SK-N-SH (cell line): ENCODE measurements at regions not wholly inside any gene's neighbourhood (a gene's known extent, or its start where the extent isn't known, plus 50 kb on each side); places are given as distances from the start of the nearest gene placed in this dataset.

Source experiments
- CTCF ChIA-PET: fragments of 300-600, 350-600 bp; formaldehyde crosslinking; extraction: SDS; loops from one replicate; lab custom pipeline; 2021; lab: Yijun Ruan, JAX
- POLR2A ChIA-PET: fragments of 350-600 bp; sonication (Branson Sonifier 250); formaldehyde crosslinking; extraction: SDS; loops from one replicate; lab custom pipeline; 2020; ENCODE audit warnings: antibody characterized with exemption, inconsistent platforms; lab: Yijun Ruan, JAX
- DNase-seq: peaks from one replicate; pipeline ENCODE4 v3.0.0; 2012
- H2AFZ ChIP-seq: fragments of 200-600 bp; sonication (generic); 2 replicates; pipeline ENCODE4 v1.8.1; 2016; ENCODE audit warnings: antibody characterized with exemption, mild to moderate bottlenecking, low read depth
- H3F3A ChIP-seq: fragments of 200-600 bp; sonication (generic); replicated peaks from 2 replicates; pipeline ENCODE3; 2016; ENCODE audit warnings: antibody characterized with exemption, mild to moderate bottlenecking; ENCODE audit not compliant: insufficient read depth
- H3K27ac ChIP-seq, 2 experiments: fragments of 200-500 bp in 1 of 2; fragments of 200-600 bp in 1 of 2; sonication (Bioruptor generic) in 1 of 2; sonication (generic), shearing (Covaris generic) in 1 of 2; 2 replicates each; pipeline versions ENCODE4 v1.5.1 to v1.6.1; 2014 to 2016; ENCODE audit warnings: low read depth in 2 of 2, inconsistent platforms in 1 of 2, low read length in 1 of 2, mild to moderate bottlenecking in 1 of 2, mixed read lengths in 1 of 2
- H3K27me3 ChIP-seq: fragments of 200-600 bp; sonication (generic), shearing (Covaris generic); 2 replicates; pipeline ENCODE4 v1.6.1; 2016; ENCODE audit warnings: mixed run types; ENCODE audit not compliant: insufficient read depth
- H3K36me3 ChIP-seq, 2 experiments: fragments of 200-500 bp in 1 of 2; fragments of 200-600 bp in 1 of 2; sonication (Bioruptor generic) in 1 of 2; sonication (generic) in 1 of 2; replicated peaks in 1 of 2; 2 replicates each; pipeline versions ENCODE3 to v1.5.1; 2014 to 2016; ENCODE audit warnings: low read length in 1 of 2, mild to moderate bottlenecking in 1 of 2; ENCODE audit not compliant: insufficient read depth in 2 of 2, control insufficient read depth in 1 of 2
- H3K4me1 ChIP-seq, 2 experiments: fragments of 200-500 bp in 1 of 2; fragments of 200-600 bp in 1 of 2; sonication (Bioruptor generic) in 1 of 2; sonication (generic), shearing (Covaris generic) in 1 of 2; 2 replicates each; pipeline versions ENCODE4 v1.5.1 to v1.6.1; 2014 to 2016; ENCODE audit warnings: low read depth in 1 of 2, low read length in 1 of 2, mixed run types in 1 of 2; ENCODE audit not compliant: insufficient read depth in 2 of 2, control insufficient read depth in 1 of 2
- H3K4me2 ChIP-seq: fragments of 200-600 bp; sonication (generic), shearing (Covaris generic); 2 replicates; pipeline ENCODE4 v1.6.1; 2017; ENCODE audit warnings: mixed run types
- H3K4me3 ChIP-seq, 2 experiments: fragments of 200-500 bp in 1 of 2; fragments of 200-600 bp in 1 of 2; sonication (Bioruptor generic) in 1 of 2; sonication (generic), shearing (Covaris generic) in 1 of 2; 2 replicates each; pipeline versions ENCODE4 v1.5.1 to v1.8.1; 2014 to 2016; ENCODE audit warnings: low read depth in 2 of 2, inconsistent platforms in 1 of 2, low read length in 1 of 2, mild to moderate bottlenecking in 1 of 2, mixed read lengths in 1 of 2, moderate library complexity in 1 of 2
- H3K79me2 ChIP-seq: fragments of 200-600 bp; sonication (generic); 2 replicates; pipeline ENCODE4 v1.8.1; 2017; ENCODE audit warnings: mild to moderate bottlenecking; ENCODE audit not compliant: insufficient read depth
- H3K9ac ChIP-seq: fragments of 200-600 bp; sonication (generic); 2 replicates; pipeline ENCODE4 v1.6.1; 2017; ENCODE audit warnings: mixed run types
- H3K9me2 ChIP-seq: fragments of 200-600 bp; sonication (generic); 2 replicates; pipeline ENCODE4 v1.6.1; 2017; ENCODE audit warnings: mixed run types
- H3K9me3 ChIP-seq: fragments of 200-600 bp; sonication (generic); 2 replicates; pipeline ENCODE4 v1.6.1; 2017; ENCODE audit warnings: mixed run types, mild to moderate bottlenecking, moderate library complexity
- H4K20me1 ChIP-seq: fragments of 200-600 bp; sonication (generic); 2 replicates; pipeline ENCODE4 v1.6.1; 2017; ENCODE audit warnings: mild to moderate bottlenecking, mixed run types; ENCODE audit not compliant: insufficient read depth
- ELF1 ChIP-seq: IDR thresholded peaks from 2 replicates; pipeline ENCODE4 v1.4.0; 2012
- EP300 ChIP-seq, 2 experiments: IDR thresholded peaks; 2 replicates each; pipeline versions ENCODE4 v1.4.0 to v1.6.1; 2012; ENCODE audit warnings: borderline replicate concordance in 1 of 2, low read depth in 1 of 2, low read length in 1 of 2
- EZH2phosphoT487 ChIP-seq: fragments of 200-600 bp; sonication (generic); IDR thresholded peaks from 2 replicates; pipeline ENCODE4 v1.6.1; 2017; ENCODE audit warnings: low read depth, mixed run types, mild to moderate bottlenecking, antibody characterized with exemption, moderate library complexity, borderline replicate concordance
- FOXJ3 ChIP-seq: sonication (generic); formaldehyde crosslinking; IDR thresholded peaks from 2 replicates; pipeline ENCODE4 v1.5.1; 2020; ENCODE audit warnings: mild to moderate bottlenecking, missing genetic modification reagents
- NFIC ChIP-seq: IDR thresholded peaks from 2 replicates; pipeline ENCODE4 v1.4.0; 2012; ENCODE audit warnings: borderline replicate concordance
- RAD21 ChIP-seq: IDR thresholded peaks from 2 replicates; pipeline ENCODE4 v1.6.1; 2012; ENCODE audit warnings: mild to moderate bottlenecking, low read length
- RFX5 ChIP-seq: IDR thresholded peaks from 2 replicates; pipeline ENCODE4 v1.6.1; 2012; ENCODE audit warnings: mild to moderate bottlenecking, improper control_type of control experiment, low read length
- RXRA ChIP-seq: IDR thresholded peaks from 2 replicates; pipeline ENCODE4 v1.4.0; 2012; ENCODE audit warnings: low read depth, mild to moderate bottlenecking, borderline replicate concordance
- TCF12 ChIP-seq: IDR thresholded peaks from 2 replicates; pipeline ENCODE4 v1.4.0; 2012
- WGBS: methylation state at CpG from one replicate; pipeline ENCODE4 v1.1.6; 2017; ENCODE audit warnings: low lambda C conversion rate; 5-methylcytosine and 5-hydroxymethylcytosine counted together
- TF ChIP-seq, protein P1 (sequence below): fragments of 200-600 bp; sonication (generic); IDR thresholded peaks from 2 replicates; pipeline ENCODE4 v1.6.1; 2017; ENCODE audit warnings: antibody characterized with exemption, mild to moderate bottlenecking, moderate library complexity
- TF ChIP-seq, protein P2 (sequence below): IDR thresholded peaks from 2 replicates; pipeline ENCODE4 v1.4.0; 2012; ENCODE audit warnings: low read depth
- TF ChIP-seq, protein P3 (sequence below): IDR thresholded peaks from 2 replicates; pipeline ENCODE4; 2012

DNA sequence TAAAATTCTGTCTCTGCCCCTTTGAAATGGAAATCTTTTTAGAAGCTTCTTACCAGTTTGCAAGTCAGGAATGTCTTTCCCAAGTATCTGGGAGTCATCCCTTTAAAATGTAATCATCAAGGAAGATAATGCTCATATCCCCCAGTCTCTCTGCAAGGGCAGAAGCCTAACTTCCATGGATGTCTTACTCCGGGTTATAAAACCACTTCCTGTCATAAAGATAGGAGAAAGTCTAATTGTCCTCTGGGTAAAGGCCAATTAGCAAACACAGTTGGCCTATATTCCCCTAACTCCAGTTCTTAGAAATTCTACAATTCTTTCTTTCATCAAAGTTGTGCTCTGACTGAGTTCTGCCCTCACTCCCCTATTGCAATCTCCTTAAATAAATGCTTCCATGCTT lies 1631.5 kb upstream of the LRRTM3 start (continued):
- TF ChIP-seq, protein P1, sequence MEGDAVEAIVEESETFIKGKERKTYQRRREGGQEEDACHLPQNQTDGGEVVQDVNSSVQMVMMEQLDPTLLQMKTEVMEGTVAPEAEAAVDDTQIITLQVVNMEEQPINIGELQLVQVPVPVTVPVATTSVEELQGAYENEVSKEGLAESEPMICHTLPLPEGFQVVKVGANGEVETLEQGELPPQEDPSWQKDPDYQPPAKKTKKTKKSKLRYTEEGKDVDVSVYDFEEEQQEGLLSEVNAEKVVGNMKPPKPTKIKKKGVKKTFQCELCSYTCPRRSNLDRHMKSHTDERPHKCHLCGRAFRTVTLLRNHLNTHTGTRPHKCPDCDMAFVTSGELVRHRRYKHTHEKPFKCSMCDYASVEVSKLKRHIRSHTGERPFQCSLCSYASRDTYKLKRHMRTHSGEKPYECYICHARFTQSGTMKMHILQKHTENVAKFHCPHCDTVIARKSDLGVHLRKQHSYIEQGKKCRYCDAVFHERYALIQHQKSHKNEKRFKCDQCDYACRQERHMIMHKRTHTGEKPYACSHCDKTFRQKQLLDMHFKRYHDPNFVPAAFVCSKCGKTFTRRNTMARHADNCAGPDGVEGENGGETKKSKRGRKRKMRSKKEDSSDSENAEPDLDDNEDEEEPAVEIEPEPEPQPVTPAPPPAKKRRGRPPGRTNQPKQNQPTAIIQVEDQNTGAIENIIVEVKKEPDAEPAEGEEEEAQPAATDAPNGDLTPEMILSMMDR: no peak
- no peak for TF ChIP-seq ELF1

DNA sequence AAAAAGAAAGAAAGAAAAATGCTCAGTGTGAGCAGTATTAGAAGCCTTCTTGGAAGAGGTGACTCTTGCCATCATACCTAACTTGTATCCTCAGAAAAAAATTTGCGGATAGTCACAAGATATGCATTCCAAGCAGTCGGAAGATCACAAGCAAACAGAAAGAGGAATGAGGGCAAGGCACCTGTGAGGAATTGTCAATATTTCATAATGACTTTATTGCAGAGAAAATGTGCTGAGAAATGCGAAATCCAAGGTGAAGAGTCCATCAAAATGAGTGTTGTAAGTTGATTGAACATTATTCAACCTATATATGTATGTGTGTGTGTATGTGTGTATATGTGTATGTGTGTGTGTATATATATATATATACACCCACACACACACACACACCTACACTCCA lies 1624.7 kb upstream of the LRRTM3 start:
- Histone ChIP-seq H3K9me3 (no peaks in the 10 kb centered on the region), H3K36me3 (no peaks in the 10 kb centered on the region), H3K4me1 (no peaks in the 10 kb centered on the region), H3K9me2 (no peaks in the 10 kb centered on the region; the same call in 1 of the 2 replicates), H2AFZ (no peak overlapping the region), H3K4me3 (no peak overlapping the region), H3K4me2 (no peak overlapping the region), H3K9ac (no peak overlapping the region), H3K79me2 (no peaks in the 10 kb centered on the region), H4K20me1 (no peaks in the 10 kb centered on the region), H3K27ac (no peak overlapping the region)
- POLR2A ChIA-PET: no interaction called here
- CTCF ChIA-PET: no interaction called here
- DNase-seq: no peak
- TF ChIP-seq EP300 (IDR thresholded peaks at IDR 0.05; ENCODE audit: borderline replicate concordance in 1 of 2, low read depth in 1 of 2, low read length in 1 of 2): no peak
- no peak for TF ChIP-seq RXRA
- TF ChIP-seq EZH2phosphoT487: no peak
- TF ChIP-seq, protein P2, sequence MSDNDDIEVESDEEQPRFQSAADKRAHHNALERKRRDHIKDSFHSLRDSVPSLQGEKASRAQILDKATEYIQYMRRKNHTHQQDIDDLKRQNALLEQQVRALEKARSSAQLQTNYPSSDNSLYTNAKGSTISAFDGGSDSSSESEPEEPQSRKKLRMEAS: no peak
- TF ChIP-seq FOXJ3: no peak
- TF ChIP-seq NFIC: no peak
- TF ChIP-seq, protein P3, sequence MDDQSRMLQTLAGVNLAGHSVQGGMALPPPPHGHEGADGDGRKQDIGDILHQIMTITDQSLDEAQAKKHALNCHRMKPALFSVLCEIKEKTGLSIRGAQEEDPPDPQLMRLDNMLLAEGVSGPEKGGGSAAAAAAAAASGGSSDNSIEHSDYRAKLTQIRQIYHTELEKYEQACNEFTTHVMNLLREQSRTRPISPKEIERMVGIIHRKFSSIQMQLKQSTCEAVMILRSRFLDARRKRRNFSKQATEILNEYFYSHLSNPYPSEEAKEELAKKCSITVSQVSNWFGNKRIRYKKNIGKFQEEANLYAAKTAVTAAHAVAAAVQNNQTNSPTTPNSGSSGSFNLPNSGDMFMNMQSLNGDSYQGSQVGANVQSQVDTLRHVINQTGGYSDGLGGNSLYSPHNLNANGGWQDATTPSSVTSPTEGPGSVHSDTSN: no peak
- no peak for TF ChIP-seq RFX5
- TF ChIP-seq, protein P1: no peak
- no peak for TF ChIP-seq ELF1
- TF ChIP-seq RAD21: no peak
- no peak for TF ChIP-seq TCF12
- TF ChIP-seq, all 33 proteins: peak for 0
- no peaks in the 10 kb centered on the region for H3F3A ChIP-seq
- WGBS: 76% methylated on average over 3 of the region's 3 CpGs
- H3K27me3 ChIP-seq: no peaks in the 10 kb centered on the region
